ENCODE measurements at regions not wholly inside any gene's neighbourhood (a gene's known extent, or its start where the extent isn't known, plus 50 kb on each side); places are given as distances from the start of the nearest gene placed in this dataset.

DNA sequence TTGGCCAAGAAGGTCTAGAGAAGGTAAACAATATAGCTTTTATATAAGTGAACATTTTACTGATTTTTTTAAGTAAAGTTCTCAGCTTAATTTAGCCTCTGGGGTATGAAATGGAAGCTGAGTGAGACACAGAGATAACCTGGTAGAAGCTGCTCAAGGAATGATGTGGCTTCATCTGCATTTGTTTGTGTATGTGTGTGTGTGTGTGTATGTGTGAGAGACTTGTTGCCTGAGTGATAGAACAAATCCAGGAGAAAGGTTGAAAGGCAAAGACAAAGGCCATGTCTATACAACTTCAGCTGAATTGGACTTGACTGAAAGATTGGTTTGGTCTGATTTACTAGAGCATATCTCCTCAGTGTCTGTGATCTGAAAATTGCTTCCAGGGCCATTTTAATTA lies 63.6 kb downstream of the PCDH7 start:
- DNase-seq (ENCODE audit: low read depth) = no peak

DNA sequence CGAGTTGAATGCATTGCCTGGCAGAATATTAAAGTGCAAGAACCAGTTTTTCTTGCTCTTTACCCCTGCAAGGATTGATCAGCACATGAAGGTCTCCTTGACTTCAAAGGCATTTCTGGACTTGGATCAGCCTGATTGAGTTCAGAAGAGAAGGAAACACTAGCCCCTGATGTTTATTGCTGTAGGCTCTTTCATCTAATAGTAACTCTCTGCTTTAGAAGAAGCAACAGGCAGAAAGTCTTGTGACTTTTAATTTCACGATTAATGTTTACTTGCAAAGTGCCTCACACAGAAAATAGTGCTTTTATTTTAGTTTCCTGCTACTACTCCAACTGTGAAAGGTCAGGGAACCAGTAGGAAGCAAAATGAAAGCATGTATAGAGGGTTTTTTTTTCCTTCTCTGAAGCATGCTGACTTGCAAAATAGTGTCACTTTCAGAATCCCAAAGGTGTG lies 69.1 kb downstream of the PCDH7 start:
- no peak for DNase-seq (ENCODE audit: low read depth)

DNA sequence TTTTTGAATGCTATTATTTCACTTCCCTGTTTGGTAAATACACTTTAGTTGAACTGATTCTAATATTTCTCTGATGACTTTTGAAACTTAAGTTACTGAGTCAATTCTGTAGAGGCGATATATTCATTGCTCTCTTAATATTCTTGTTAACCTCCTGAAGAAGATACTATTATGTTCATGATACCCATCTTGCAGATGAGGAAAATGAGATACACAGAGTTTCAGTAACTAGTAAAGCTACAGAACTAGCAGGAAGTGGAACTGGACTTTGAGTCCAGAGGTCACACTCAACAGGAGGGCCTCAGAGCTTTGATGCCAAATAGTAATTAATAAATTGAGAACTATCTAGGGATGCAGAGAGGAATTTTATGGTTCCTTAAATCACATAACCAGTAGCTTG lies 70.0 kb downstream of the PCDH7 start:
- DNase-seq (ENCODE audit: low read depth) = no peak

DNA sequence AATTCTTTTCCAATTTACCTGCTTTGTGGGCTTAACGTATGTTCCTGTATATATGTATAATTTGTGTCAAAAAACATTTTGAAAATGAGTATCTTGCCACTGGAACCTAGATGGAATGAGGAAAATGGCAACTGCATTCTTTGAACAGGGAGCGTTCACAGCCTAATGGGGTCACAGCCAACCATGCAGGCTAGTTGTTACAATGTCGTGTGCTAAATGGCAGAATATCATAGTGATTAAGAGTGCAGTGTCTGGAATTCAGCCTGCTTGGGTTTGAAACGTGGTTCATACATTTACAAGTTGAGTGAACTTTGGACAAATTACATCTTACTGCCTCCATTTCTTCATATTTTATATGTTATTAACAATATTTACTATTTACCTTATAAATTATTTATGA lies 70.8 kb downstream of the PCDH7 start:
- no peak for DNase-seq (ENCODE audit: low read depth)

DNA sequence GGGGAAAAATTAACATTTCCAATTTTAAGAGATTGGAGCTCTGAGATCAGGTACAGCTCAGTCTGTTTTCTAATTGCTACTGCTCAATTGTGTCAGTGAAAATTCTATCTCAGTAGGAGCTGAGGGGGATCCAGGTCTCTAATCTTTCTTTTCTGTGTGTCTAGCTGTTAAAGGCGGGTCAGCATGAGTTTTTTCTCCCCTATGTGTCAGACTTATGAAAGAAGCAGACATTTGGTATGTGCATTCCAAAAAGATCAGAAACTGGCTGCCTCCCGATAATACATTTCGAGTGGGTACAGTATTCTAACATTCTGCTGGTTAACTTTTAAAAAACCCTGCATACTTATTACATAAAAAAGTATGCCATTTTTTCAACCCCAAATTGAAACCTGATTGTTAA lies 72.4 kb downstream of the PCDH7 start:
- DNase-seq (ENCODE audit: low read depth) = no peak

DNA sequence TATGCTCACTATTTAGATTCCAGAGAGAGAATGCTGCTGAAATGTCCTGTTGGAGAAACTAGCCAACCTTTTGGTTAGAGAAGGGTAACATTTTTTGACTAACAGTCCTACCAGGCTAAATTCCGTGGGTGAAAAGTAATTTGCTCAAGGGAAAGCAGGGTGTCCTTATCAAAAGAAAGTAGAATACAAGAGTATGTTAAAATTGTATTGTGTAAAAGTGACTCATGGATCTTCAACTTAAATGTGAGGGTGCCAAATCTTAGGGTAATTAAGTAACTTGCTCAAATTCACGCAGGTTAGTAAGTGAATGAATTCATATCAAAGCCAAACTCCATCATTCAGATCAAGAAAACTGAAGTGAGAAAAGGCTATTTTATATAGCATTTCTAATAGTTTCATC lies 81.7 kb downstream of the PCDH7 start:
- DNase-seq (ENCODE audit: low read depth) = no peak

DNA sequence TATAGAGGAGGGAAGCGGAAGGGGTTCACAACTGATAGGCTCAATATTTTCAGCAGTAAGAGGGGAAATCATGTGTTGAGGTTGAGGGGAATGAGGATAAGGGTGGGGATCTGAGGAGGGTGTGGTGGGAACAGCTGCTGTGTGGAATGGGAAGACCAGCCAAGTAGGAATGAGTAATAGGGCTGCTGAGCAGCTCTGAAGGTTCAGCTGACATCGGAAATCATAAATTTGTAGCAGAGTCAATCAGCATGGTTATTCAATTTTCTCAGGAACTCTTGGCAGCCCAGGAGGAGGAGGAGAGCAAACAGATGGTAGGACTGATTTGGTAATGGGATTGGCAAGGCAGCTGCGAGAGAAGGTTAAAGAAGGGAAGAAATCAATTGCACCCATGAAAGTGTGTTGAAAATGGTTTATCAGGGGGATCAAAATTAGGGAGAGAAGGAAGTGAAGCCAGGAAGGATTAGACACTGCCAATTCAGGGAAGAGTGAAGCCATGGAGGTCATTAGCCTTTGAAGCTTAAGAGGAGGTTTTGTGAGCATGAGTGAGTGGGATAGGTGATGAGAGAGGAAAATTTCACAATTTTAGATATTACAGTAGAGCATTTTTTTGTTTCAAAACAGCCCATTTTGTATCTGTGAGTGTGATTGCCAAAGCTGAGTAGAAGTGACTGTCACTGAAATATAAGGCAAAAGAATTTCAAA lies 82.6 kb downstream of the PCDH7 start:
- no peak for DNase-seq (ENCODE audit: low read depth)

DNA sequence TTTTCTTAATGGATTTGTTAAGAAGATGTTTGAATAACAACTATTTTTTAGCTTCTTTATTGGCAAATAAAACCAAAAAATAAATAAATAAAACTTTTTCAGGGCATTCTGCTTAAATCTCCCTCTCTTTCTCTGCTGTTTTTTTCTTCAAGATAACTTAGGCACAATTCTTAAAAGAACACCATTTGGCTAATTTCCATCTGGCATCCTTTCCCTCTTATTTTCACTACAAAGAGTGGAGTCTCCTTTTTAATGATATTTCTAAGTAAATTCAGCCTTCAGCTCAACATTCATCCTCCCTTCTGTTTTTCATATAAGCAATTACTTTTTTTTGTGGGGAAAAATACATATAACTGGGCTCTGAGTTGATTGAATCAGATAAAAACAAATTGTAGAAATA lies 88.1 kb downstream of the PCDH7 start:
- no peak for DNase-seq (ENCODE audit: low read depth)

DNA sequence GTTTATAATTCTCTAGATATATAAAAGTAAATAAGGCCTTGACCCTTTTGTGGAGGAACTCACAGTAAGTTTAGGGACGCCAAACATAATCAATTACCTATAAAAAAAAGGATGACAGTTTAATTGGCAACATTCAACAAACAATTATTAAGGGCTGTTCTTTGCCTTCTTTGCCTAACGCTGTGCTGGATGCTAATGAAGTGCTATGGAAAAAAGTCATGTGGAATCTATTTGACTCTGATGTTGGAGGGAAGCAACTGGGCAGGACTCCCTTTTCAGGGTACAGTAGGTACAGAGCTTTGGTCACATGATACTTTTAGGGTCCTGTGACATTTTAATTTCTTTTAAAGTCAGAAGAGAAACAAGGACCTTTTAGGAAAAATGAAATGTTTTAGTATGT lies 91.1 kb downstream of the PCDH7 start:
- DNase-seq (ENCODE audit: low read depth) = no peak

DNA sequence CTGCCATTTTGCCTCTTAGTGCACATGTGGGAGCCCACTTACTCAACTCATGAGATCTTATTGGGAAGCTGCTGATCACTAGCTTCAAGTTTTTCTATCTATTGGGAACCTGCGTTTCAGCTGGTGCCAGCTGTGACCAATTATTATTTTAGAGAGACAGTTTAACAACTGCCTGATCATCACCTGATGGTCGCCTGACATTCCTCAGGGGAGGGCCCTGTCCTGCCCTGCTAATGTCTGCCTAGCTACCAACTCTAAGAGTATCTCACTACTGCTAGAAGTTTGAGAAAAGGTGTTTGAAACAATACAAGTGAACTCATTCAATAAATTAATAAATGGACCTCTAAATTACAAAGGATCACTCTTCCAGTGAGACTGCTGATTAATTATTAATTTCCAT lies 95.5 kb downstream of the PCDH7 start:
- DNase-seq (ENCODE audit: low read depth) = no peak

DNA sequence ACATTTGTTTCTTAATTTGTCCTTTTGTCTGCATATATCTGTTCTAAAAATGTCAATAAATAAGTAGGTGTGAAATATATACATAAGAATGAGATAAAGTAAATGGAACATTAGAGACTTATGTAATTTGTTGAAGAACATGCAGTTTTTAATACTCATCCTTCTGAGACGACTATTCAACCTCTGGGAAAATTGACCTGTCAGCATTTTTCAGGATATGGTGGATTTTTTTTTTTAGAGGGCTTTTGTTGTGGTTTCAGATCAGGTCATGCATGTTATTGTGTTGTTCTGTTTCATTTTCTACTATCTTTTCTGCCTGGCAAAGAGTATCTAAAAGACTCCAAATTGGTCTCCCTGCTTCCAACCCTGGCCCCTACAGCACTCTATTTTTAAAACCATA lies 97.3 kb downstream of the PCDH7 start:
- no peak for DNase-seq (ENCODE audit: low read depth)

DNA sequence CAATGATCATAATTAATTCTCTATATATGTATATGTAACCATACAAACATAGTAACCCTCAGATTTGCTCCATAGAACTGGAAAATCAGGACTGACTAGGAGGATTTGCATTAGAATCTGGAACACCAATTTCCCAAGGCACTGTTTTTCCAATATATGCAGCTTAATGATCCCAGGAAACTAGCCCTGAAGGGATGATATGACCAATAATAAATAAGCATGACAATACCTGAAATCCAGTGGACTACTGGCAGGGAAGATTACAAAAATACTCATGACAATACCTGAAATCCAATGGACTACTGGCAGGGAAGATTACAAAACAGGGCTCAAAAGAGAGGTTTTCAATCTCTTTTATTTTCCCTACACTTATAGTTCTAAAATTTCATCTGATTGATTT lies 98.4 kb downstream of the PCDH7 start:
- DNase-seq (ENCODE audit: low read depth) = no peak

DNA sequence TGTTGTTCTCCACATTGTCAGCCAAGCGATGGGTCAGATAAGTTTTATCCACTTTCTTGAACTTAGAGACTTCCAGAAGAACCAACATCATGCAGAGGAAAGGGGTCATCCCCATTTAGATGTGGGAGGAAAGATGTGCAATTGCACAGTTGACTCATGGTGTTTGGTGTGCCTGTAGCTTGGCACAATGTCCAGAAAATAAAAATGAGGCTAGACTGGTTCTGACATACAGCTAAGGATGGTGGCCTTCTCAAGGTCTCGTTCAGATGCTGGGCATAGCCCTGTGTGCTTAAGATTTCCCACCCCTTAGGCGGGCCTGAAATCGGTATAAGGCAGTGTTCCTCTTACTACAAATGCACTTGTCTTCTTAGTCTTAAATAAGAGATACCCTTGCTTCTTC lies 101.1 kb downstream of the PCDH7 start:
- DNase-seq (ENCODE audit: low read depth) = no peak

DNA sequence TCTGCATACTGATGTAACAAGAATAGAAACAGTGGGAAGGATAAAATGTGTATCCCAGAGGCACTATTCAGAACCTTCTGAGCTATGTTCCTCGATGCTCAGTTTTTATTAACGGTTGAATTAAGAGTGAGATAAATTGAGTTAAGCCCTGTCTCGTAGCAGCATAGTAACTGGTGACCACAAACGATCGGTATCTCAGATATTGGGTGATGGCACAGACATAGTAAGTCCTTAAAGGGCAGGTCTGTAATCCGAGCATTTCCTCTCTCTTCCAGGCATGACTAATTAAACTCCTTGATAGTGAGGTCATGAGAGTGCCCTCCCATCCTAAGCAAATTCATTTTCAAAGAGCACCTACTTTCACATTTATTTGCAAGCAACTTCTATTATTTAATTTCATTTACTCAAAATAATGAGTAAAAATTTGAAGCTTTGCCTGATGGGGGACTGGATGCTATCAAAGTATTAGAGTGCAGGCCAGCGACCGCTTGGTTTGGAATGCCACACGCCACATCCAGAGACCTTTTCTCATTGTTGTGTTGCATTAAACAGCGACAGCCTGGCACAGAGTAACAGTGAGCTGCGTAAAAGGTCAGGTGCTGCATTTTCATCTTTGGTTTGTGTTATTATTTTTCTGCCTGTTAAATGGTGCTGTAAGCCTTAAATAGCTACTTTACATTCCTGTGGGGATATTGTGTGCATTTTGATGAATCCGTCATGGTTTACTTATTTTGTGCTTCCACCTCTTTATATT lies 101.9 kb downstream of the PCDH7 start:
- no peak for DNase-seq (ENCODE audit: low read depth)

DNA sequence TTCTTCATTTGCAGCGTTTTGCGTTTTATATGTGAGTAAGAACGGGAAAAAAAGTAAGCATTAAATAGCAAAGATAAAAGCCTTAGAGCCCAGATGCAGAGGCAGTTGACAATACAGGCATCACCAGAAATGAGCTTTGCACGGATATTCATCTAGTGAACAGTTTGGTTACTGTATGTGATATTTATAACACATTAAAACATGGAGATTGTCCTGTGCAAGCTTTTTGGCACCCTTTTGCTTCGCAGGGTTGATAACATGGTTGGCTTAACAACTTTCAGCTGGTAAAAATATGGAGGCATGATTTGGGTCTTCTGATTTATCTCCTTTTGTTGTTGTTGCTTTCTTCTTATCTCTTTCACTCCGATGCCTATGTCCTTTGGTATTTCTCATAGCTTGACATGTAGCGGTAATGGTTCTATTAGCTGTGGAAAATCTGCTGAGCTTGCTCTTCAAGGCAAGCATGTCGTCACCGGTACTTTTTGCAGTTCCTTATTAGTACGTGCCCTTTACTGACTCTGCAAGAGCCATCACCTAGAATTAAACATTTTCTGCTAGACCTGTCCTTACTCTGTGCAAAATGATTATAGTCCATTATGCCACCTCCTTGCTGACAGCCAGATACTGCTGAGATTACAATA lies 102.9 kb downstream of the PCDH7 start:
- DNase-seq (ENCODE audit: low read depth) = no peak

DNA sequence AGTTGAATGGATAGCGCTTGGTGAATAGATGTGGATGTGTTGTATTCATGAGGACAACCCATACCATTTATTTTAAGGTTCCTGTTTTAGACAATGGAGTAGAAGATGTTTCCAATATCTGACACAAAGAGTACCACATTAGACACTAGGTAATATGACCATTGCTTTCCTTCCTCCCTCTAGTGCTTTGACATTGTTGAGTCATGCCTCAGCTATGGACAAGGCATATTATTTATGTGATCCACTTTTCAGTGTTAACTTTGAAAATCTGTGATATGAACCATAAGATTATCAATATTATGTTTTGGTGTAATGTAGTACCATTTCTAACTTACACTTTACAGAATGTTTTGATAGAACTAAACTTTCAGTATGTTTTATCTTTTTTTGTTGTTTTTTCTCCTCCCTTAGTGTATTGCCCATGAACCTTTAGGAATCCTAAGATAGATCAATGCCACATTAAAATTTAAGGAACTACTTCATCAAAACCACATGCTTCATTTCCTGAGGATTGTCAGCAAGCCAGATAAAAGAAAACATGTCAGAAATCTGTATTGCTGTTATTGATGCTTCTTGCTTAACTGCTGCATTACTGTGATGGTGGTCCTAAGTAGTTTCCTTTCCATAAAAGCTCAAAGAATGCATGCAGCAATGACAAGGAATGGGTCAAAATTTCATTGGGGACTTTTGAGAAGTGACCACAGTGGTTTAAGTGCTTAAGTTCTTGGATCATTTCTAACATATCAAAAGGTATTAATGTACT lies 105.0 kb downstream of the PCDH7 start:
- DNase-seq (ENCODE audit: low read depth) = no peak

DNA sequence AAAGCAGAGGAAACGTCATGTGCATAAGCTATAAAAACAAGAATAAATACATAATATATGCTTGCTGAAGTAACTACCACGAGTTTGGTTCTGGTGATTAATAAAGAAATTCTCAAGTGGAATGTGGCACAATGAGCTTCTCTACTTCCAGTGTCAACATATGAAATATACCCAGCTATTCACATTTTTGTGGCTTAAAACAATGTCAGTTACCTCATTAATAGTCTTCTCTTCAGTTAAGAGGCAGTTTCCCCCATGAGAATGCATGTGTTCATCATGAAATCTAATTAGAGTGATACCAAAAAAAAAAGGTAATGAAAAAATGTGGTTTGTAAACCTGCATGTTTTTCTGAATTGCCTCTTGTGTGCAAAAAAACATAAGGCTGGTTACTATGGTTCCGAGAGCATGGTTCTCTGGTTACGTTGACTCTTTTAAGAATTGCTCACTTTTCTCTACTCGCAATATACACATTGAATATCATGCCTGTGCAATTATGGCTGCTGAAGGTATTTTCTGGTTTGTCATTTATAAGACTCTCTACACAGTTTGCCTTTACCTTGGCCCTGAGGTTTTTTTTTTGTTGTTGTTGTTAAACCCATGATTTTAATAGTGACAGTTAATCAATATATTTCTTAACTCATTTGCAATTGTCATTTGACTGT lies 108.2 kb downstream of the PCDH7 start:
- DNase-seq (ENCODE audit: low read depth) = no peak

DNA sequence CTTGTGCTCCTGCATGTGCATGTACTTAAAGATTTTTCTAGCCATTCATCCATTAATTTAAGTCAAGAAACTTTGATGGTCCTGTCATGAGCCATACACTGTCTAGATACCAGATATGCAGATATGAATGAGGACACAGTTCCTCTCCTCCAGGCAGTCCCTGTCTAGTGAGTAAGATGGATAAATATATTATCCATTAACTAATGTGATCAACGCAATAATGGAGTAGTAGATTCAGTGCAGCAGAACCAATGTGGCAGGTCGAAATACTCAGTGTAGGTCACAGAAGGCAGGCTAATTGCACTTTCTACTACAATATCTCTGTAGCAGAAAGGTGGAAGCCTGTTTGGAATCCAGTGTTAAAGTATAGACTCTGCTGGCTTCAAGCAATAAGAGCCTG lies 112.5 kb downstream of the PCDH7 start:
- DNase-seq (ENCODE audit: low read depth) = no peak

DNA sequence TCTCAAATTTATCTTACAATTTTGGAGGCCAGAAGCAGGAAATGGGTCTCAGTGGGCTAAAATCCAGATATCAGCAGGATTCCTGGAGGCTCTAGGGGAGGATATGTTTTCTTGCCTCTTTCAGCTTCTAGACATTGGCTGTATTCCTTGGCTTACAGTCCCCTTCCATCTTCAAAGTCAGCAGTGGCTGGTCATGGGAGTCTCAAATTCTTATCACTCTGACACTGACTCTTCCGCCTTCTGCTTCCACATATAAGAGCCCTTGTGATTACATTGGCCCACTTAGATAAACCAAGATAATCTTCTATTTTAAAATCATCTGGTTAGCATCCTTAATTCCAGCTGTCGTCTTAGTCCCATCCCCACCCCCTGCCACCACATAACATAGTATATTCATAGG lies 113.0 kb downstream of the PCDH7 start:
- no peak for DNase-seq (ENCODE audit: low read depth)

DNA sequence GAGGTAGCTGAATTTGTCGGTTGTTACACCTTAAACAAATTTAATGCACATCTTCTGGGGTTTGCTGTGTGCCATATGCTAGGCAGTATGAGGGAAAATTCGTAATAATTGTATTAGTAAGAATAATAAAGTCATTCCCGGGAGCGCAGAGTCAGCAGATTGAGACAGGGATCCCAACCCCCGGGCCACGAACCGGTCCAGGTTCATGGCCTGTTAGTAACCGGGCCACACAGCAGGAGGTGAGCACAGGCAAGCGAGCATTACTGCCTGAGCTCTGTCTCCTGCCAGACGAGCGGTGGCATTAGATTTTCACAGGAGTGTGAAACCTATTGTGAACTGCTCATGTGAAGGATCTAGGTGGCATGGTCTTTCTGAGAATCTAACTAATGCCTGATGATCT lies 114.9 kb downstream of the PCDH7 start:
- no peak for DNase-seq (ENCODE audit: low read depth)

DNA sequence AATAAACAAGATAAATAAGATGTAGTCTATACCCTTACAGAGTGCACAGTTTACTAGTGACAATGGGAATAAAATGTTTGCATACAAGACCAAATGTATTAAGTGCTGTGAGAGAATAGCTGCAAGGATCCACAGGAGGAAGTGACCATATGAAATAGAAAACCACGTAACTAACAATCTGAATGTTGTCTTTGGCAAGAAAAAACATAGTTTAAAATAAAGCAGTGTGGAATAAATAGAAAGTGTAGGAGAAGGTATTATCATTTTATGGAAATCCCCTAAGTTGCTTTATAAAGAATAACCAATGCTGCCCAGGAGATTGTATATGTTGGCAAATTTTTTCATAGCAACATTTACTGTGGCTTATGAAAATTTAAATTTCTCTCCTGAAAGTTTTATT lies 116.1 kb downstream of the PCDH7 start:
- no peak for DNase-seq (ENCODE audit: low read depth)

DNA sequence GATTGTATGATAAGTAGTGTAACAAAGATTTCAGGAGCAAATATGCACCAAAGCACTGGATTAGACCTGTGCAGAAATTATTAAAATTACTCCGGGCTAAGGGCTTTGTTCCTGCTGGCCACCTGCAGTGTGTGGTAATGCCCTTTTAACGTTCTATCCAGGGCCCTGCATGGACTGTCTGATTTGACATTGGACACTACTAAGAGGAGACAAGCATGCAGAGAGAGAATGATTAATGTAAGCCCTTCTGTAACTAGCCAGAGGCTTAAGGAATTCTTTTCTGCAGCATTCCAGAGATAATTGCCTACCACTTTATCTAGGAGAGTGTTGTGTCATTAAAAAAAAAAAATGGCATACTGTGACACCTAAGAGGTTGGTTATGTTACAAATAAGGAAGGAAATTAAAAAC lies 117.0 kb downstream of the PCDH7 start:
- DNase-seq (ENCODE audit: low read depth) = no peak

Data from activated T-cell treated with anti-CD3 and anti-CD28 coated beads for 48 hours (primary cell).